K562 (cell line): ENCODE measurements at regions not wholly inside any gene's neighbourhood (a gene's known extent, or its start where the extent isn't known, plus 50 kb on each side); places are given as distances from the start of the nearest gene placed in this dataset.
A peak's percentile ranks its signal among the peaks of the same experiment; 100 is the strongest.
"Not testable (repeated sequence)": the region's sequence is repeated elsewhere in the genome, so short reads cannot be mapped to it uniquely, and the experiment has no call there.

Source experiments
- ATAC-seq: fragments of 200-7000 bp; cut with Tn5 transposase; 3 replicates; pipeline ENCODE4 v1.9.1; 2020; ENCODE audit warnings: moderate library complexity
- BruUV-seq: library from RNA; stranded (reverse); fragments of 400-500 nt; replicated peaks from 2 replicates; lab custom pipeline; 2021; lab: Mats Ljungman, UMichigan
- CTCF ChIA-PET: fragments of 300-600 bp; formaldehyde crosslinking; extraction: SDS; loops from one replicate; lab custom pipeline; 2021; ENCODE audit warnings: low intra/inter-chr PET ratio; lab: Yijun Ruan, JAX
- POLR2A ChIA-PET: fragments of 300-600, 350-650 bp; sonication (Branson Sonifier 250); formaldehyde crosslinking; extraction: SDS; loops from one replicate; lab custom pipeline; 2021; ENCODE audit warnings: antibody characterized with exemption, inconsistent platforms; lab: Yijun Ruan, JAX
- DNase-seq, 4 experiments: peaks; one replicate each; pipeline versions ENCODE4 v3.0.0 to v3.0.0-alpha.2; 2011 to 2018; ENCODE audit warnings: low spot score in 3 of 4, mixed read lengths in 3 of 4; ENCODE audit errors: extremely low read depth in 1 of 4
- FAIRE-seq: peaks from 2 replicates; lab custom pipeline; 2011; peaks lifted over from hg19 to GRCh38; lab: Jason Lieb, UNC
- H2AFZ ChIP-seq: 2 replicates; pipeline ENCODE4 v1.6.0; 2011; ENCODE audit warnings: low read depth, low read length, control low read depth, inconsistent platforms
- H3K27ac ChIP-seq: fragments of 200-600 bp; 3 replicates; pipeline ENCODE4 v1.8.0; 2011; ENCODE audit warnings: low read depth, mild to moderate bottlenecking, control low read depth, inconsistent platforms, low read length, moderate library complexity, mixed read lengths; ENCODE audit errors: extremely low read depth
- H3K27me3 ChIP-seq, 2 experiments: fragments of 300-600 bp in 1 of 2; 2 replicates in 1 of 2; 3 replicates in 1 of 2; pipeline versions ENCODE4 v1.6.0 to v1.8.0; 2011; ENCODE audit warnings: inconsistent platforms in 2 of 2, low read length in 2 of 2, mild to moderate bottlenecking in 1 of 2, mixed read lengths in 1 of 2, moderate library complexity in 1 of 2; ENCODE audit not compliant: control insufficient read depth in 2 of 2, insufficient read depth in 2 of 2
- H3K36me3 ChIP-seq: fragments of 300-600 bp; 3 replicates; pipeline ENCODE4 v1.8.0; 2011; ENCODE audit warnings: mild to moderate bottlenecking, low read length, inconsistent platforms; ENCODE audit not compliant: control insufficient read depth, insufficient read depth
- H3K4me1 ChIP-seq, 2 experiments: fragments of 200-600 bp in 1 of 2; replicated peaks in 1 of 2; 2 replicates in 1 of 2; 3 replicates in 1 of 2; pipeline versions ENCODE4 v1.5.1 to v1.8.0; 2011; ENCODE audit warnings: inconsistent platforms in 2 of 2, low read length in 2 of 2, mild to moderate bottlenecking in 1 of 2, mixed read lengths in 1 of 2, moderate library complexity in 1 of 2; ENCODE audit not compliant: control insufficient read depth in 2 of 2, insufficient read depth in 2 of 2
- H3K4me2 ChIP-seq: 2 replicates; pipeline ENCODE4 v1.6.1; 2011; ENCODE audit warnings: low read length, control low read depth, inconsistent platforms, mixed read lengths; ENCODE audit not compliant: insufficient read depth
- H3K4me3 ChIP-seq: fragments of 200-600 bp; sonication (generic), shearing (Covaris generic); 2 replicates; pipeline ENCODE4 v1.5.1; 2016; ENCODE audit warnings: control low read depth, inconsistent platforms
- H3K79me2 ChIP-seq: fragments of 200-600 bp; 3 replicates; pipeline ENCODE4 v1.8.0; 2011; ENCODE audit warnings: low read length, inconsistent platforms; ENCODE audit not compliant: control insufficient read depth, insufficient read depth
- H3K9ac ChIP-seq, 2 experiments: 2 replicates each; pipeline versions ENCODE4 v1.6.0 to v1.6.1; 2011; ENCODE audit warnings: low read depth in 2 of 2, low read length in 2 of 2, control low read depth in 1 of 2, inconsistent platforms in 1 of 2, mild to moderate bottlenecking in 1 of 2, mixed read lengths in 1 of 2; ENCODE audit not compliant: insufficient read depth in 1 of 2
- H3K9me1 ChIP-seq: one replicate; pipeline ENCODE4 v1.6.0; 2011; ENCODE audit warnings: inconsistent platforms, mild to moderate bottlenecking, low read length, moderate library complexity; ENCODE audit not compliant: control insufficient read depth, insufficient read depth
- H3K9me3 ChIP-seq: replicated peaks from 2 replicates; pipeline ENCODE4 v1.5.1; 2011; ENCODE audit warnings: low read depth, low read length, inconsistent platforms; ENCODE audit not compliant: control insufficient read depth, insufficient read depth
- H4K20me1 ChIP-seq: replicated peaks from 2 replicates; pipeline ENCODE4 v1.6.1; 2011; ENCODE audit warnings: low read length, inconsistent platforms, mixed read lengths; ENCODE audit not compliant: control insufficient read depth, insufficient read depth
- ESRRB ChIP-seq: fragments of 250-450 bp; sonication (Bioruptor Pico); IDR thresholded peaks from 2 replicates; pipeline ENCODE4 v1.5.0; 2020; ENCODE audit warnings: mild to moderate bottlenecking, moderate library complexity, borderline replicate concordance
- FOXK1 ChIP-seq: sonication (generic); formaldehyde crosslinking; IDR thresholded peaks from 2 replicates; pipeline ENCODE4 v1.8.0; 2022; ENCODE audit warnings: missing genetic modification reagents, mild to moderate bottlenecking, borderline replicate concordance
- GTF3C2 ChIP-seq: IDR thresholded peaks from 3 replicates; pipeline ENCODE4 v1.6.1; 2011; ENCODE audit warnings: borderline replicate concordance, mild to moderate bottlenecking, moderate library complexity; ENCODE audit not compliant: insufficient read length; ENCODE audit errors: extremely low read depth
- IFI16 ChIP-seq: fragments of 250-450 bp; sonication (Bioruptor Pico); IDR thresholded peaks from 2 replicates; pipeline ENCODE4 v2.1.2; 2022; ENCODE audit warnings: mild to moderate bottlenecking, inconsistent platforms
- RB1 ChIP-seq: fragments of 450-650 bp; IDR thresholded peaks from 2 replicates; pipeline ENCODE4 v1.6.1; 2017; ENCODE audit warnings: low read depth, mild to moderate bottlenecking
- TAL1 ChIP-seq: fragments of 450-650 bp; IDR thresholded peaks from 2 replicates; pipeline ENCODE4 v1.6.1; 2016; ENCODE audit warnings: mild to moderate bottlenecking
- TEAD4 ChIP-seq, 2 experiments: sonication (generic) in 1 of 2; formaldehyde crosslinking in 1 of 2; IDR thresholded peaks; 2 replicates each; pipeline versions ENCODE4 v1.6.1 to v1.8.0; 2012 to 2022; ENCODE audit warnings: borderline replicate concordance in 1 of 2, inconsistent platforms in 1 of 2, low read length in 1 of 2, mild to moderate bottlenecking in 1 of 2, missing genetic modification reagents in 1 of 2
- ZNF395 ChIP-seq: fragments of 200-800 bp; sonication (Bioruptor generic); IDR thresholded peaks from 2 replicates; pipeline ENCODE4 v1.6.1; 2017; ENCODE audit warnings: missing genetic modification characterization, missing compliant biosample characterization
- WGBS: fragments of 100-300 bp; shearing (Covaris generic); methylation state at CpG from one replicate; pipeline ENCODE4 v1.1.6; 2016; ENCODE audit warnings: low coverage, mixed read lengths; ENCODE audit not compliant: insufficient coverage; ENCODE audit errors: missing lambda C conversion rate; 5-methylcytosine and 5-hydroxymethylcytosine counted together
- in situ Hi-C: fragments of 300-500 bp; cut with MboI; formaldehyde crosslinking; loops from 4 replicates; pipeline ENCODE4 v1.15.0; 2018; ENCODE audit warnings: inconsistent platforms, mixed read lengths
- intact Hi-C: fragments of 100-400 bp; cut with micrococcal nuclease; formaldehyde crosslinking; loops from 2 replicates; pipeline ENCODE4 v1.14.2; 2022

- FAIRE-seq, DNase-seq, H3K79me2 ChIP-seq, BruUV-seq, intact Hi-C loops, H3K4me1 ChIP-seq, H3K9me1 ChIP-seq, H2AFZ ChIP-seq, CTCF ChIA-PET, H3K9ac ChIP-seq, H3K4me3 ChIP-seq, H3K36me3 ChIP-seq, H3K27ac ChIP-seq, H3K9me3 ChIP-seq, H3K4me2 ChIP-seq, in situ Hi-C loops, ATAC-seq, H4K20me1 ChIP-seq: not testable (repeated sequence)
- WGBS, result 2% methylated on average over 8 of the region's 8 CpGs
- POLR2A ChIA-PET, result interaction anchor here (0.6 kb wide), 1 partner anchor 24 kb away, joined by 3 read pairs; no protein-coding TSS in a partner anchor
- peaks cover 0 to 11% of the 10 kb centered on the region in 2 experiments; a peak in 2 of 5 replicates for H3K27me3 ChIP-seq
Observed at GRCh38 chr4:56134834-56135233, 186.1 kb downstream of the CEP135 start.

GRCh38 chr4:56134266-56134665 lies 185.5 kb downstream of the CEP135 start:
- BruUV-seq, result no TSS peak
- no peak overlapping the region for H3K4me3 ChIP-seq

More at GRCh38 chr4:56134266-56134665, 185.5 kb downstream of the CEP135 start:
- Histone ChIP-seq H3K27me3 (peaks cover 0 to 11% of the 10 kb centered on the region in 2 experiments; a peak in 2 of 5 replicates), H3K27ac (no peak overlapping the region), H3K9ac (no peak overlapping the region), H4K20me1 (no peaks in the 10 kb centered on the region), H3K4me2 (no peak overlapping the region), H3K4me1 (no peaks in the 10 kb centered on the region), H3K36me3 (no peaks in the 10 kb centered on the region), H3K9me3 (no peaks in the 10 kb centered on the region), H2AFZ (no peak overlapping the region), H3K9me1 (no peaks in the 10 kb centered on the region), H3K79me2 (no peaks in the 10 kb centered on the region)
- ATAC-seq, result no peak
- TF ChIP-seq GTF3C2 (no peak), RB1 (no peak), ESRRB (CRISPR knock-in tag) (no peak), IFI16 (CRISPR knock-in tag) (no peak), TEAD4 (IDR thresholded peaks at IDR 0.05; ENCODE audit: low read length) (peak; percentile 42; the same call in 1 of the 2 replicates), TEAD4 (CRISPR knock-in tag; IDR thresholded peaks at IDR 0.05; ENCODE audit: borderline replicate concordance) (no peak), TAL1 (peak; percentile 23; the same call in 1 of the 2 replicates), ZNF395 (no peak), FOXK1 (no peak)
- no peak for FAIRE-seq
- 0% methylated on average over 2 of the region's 2 CpGs for WGBS
- in situ Hi-C loops (no loop called here), intact Hi-C loops (no loop called here)
- DNase-seq, result no peak
- ChIA-PET POLR2A (no interaction called here), CTCF (no interaction called here)
